Adrenal gland (tissue), 9 donors: ENCODE measurements at regions not wholly inside any gene's neighbourhood (a gene's known extent, or its start where the extent isn't known, plus 50 kb on each side); places are given as distances from the start of the nearest gene placed in this dataset.

Source experiments
- DNase-seq, 7 donors: peaks; one replicate each; pipeline ENCODE4 v3.0.0-alpha.2; 2019 to 2020
- H3K27ac ChIP-seq, 5 donors: fragments of 200-600 bp; sonication (generic) in 4 of 5; 1 replicate in 3 of 5; 2 replicates in 2 of 5; pipeline versions ENCODE4 v1.5.1 to v1.8.0; 2016 to 2020; ENCODE audit warnings: mild to moderate bottlenecking in 1 of 5
- H3K27me3 ChIP-seq: fragments of 200-600 bp; 2 replicates; pipeline ENCODE4 v1.8.0; 2021
- H3K36me3 ChIP-seq, 2 donors: fragments of 200-600 bp; replicated peaks in 1 of 2; 1 replicate in 1 of 2; 2 replicates in 1 of 2; pipeline versions ENCODE4 v1.5.1 to v1.8.0; 2018 to 2022
- H3K4me1 ChIP-seq, 2 donors: fragments of 200-600 bp; replicated peaks in 1 of 2; 1 replicate in 1 of 2; 2 replicates in 1 of 2; pipeline versions ENCODE4 v1.5.1 to v1.8.0; 2018 to 2021
- H3K4me3 ChIP-seq, 4 donors: fragments of 200-600 bp; sonication (generic) in 3 of 4; one replicate each; pipeline ENCODE4 v1.5.1; 2016 to 2018
- H3K9me3 ChIP-seq, 3 donors: fragments of 200-600 bp; sonication (generic) in 1 of 3; replicated peaks in 1 of 3; 1 replicate in 2 of 3; 2 replicates in 1 of 3; pipeline versions ENCODE4 v1.5.1 to v1.8.0; 2016 to 2021
- POLR2A ChIP-seq, 2 donors: fragments of 450-650 bp; IDR thresholded peaks; one replicate each; pipeline ENCODE4 v1.6.1; 2017; ENCODE audit warnings: antibody characterized with exemption in 2 of 2, mild to moderate bottlenecking in 2 of 2, moderate library complexity in 1 of 2
- WGBS, 4 donors: extraction: QIAGEN DNeasy Blood & Tissue Kit in 2 of 4; methylation state at CpG; one replicate each; pipeline versions ENCODE4 v1.1.5 to v1.1.7; 2013 to 2017; 5-methylcytosine and 5-hydroxymethylcytosine counted together
- intact Hi-C, 2 donors: fragments of 100-400 bp; cut with DNase I; formaldehyde crosslinking; loops; one replicate each; pipeline versions ENCODE4 v1.14.1 to v1.15.0; 2022 to 2023
- TF ChIP-seq, protein P1 (sequence below), 6 experiments: fragments of 450-650 bp in 4 of 6; fragments of 200-600 bp in 2 of 6; sonication (generic) in 1 of 6; IDR thresholded peaks; 1 replicate in 5 of 6; 2 replicates in 1 of 6; pipeline versions ENCODE4 v1.5.1 to v1.8.0; 2016 to 2021; ENCODE audit warnings: antibody characterized with exemption in 6 of 6, mild to moderate bottlenecking in 2 of 6, moderate library complexity in 1 of 6
- donor health status: healthy with polysubstance abuse.
- donor health status: Bipolar disorder and iron deficiency.
- donor health status: DM: yes; HTN: yes; CAD: no.
- donor health status: DM: no; HTN: no; CAD: no.
- donor health status: DM: no; HTN: no; CAD: no.

DNA sequence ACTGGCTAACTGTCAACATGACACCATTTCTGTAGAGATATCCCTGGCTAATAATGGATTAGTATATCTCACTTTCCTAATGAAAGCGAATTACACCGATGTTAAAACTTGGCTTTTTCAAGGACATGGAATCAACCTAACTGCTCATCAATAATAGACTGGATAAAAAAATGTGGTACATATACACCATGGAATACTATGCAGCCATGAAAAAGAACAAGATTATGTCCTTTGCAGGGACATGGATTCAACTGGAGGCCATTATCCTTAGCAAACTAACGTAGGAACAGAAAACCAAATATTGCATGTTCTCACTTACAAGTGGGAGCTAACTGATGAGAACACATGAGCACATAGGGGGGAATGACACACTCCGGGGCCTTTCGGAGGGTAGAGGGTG, 62.6 kb downstream of the ZIC1 start:
- H3K36me3 ChIP-seq = no peaks in the 10 kb centered on the region
- H3K4me3 ChIP-seq = no peak overlapping the region
- no peak for TF ChIP-seq POLR2A (IDR thresholded peaks at IDR 0.05)
- TF ChIP-seq, protein P1, sequence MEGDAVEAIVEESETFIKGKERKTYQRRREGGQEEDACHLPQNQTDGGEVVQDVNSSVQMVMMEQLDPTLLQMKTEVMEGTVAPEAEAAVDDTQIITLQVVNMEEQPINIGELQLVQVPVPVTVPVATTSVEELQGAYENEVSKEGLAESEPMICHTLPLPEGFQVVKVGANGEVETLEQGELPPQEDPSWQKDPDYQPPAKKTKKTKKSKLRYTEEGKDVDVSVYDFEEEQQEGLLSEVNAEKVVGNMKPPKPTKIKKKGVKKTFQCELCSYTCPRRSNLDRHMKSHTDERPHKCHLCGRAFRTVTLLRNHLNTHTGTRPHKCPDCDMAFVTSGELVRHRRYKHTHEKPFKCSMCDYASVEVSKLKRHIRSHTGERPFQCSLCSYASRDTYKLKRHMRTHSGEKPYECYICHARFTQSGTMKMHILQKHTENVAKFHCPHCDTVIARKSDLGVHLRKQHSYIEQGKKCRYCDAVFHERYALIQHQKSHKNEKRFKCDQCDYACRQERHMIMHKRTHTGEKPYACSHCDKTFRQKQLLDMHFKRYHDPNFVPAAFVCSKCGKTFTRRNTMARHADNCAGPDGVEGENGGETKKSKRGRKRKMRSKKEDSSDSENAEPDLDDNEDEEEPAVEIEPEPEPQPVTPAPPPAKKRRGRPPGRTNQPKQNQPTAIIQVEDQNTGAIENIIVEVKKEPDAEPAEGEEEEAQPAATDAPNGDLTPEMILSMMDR (IDR thresholded peaks at IDR 0.05) = no peak
- no peak overlapping the region for H3K27ac ChIP-seq
- H3K27me3 ChIP-seq = no peaks in the 10 kb centered on the region
- 80 to 90% (median 81%) methylated on average over 5 of the region's 5 CpGs for WGBS, 4 donors
- no peaks in the 10 kb centered on the region for H3K9me3 ChIP-seq
- no peak for DNase-seq
- no peaks in the 10 kb centered on the region for H3K4me1 ChIP-seq
- intact Hi-C loops = no loop called here

DNA sequence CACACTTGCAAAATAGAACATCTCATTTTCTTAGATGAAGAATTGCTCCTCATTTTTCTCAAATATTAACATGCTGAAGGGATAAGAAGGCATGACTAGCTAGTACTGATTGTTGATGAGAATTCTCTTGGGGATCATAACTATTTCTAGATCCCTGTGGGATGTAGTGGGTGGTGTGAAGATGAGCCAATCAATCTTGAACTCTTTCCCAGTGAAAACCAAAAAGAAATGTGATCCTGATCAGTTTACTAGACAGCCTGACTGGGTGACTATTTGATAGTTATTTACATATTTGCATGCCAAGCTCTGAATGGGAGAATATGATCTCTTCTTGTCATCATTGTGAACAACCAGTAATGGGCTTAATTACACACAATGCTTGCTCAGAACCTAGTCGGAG, 63.7 kb downstream of the ZIC1 start:
- Histone ChIP-seq H3K27ac (no peak overlapping the region), H3K4me3 (no peak overlapping the region), H3K9me3 (no peaks in the 10 kb centered on the region), H3K36me3 (no peaks in the 10 kb centered on the region), H3K27me3 (no peaks in the 10 kb centered on the region), H3K4me1 (no peaks in the 10 kb centered on the region)
- 73 to 92% (median 83%) methylated on average over 1 of the region's 1 CpG for WGBS, 4 donors
- no peak for TF ChIP-seq POLR2A (IDR thresholded peaks at IDR 0.05)
- no peak for DNase-seq
- intact Hi-C loops = no loop called here

DNA sequence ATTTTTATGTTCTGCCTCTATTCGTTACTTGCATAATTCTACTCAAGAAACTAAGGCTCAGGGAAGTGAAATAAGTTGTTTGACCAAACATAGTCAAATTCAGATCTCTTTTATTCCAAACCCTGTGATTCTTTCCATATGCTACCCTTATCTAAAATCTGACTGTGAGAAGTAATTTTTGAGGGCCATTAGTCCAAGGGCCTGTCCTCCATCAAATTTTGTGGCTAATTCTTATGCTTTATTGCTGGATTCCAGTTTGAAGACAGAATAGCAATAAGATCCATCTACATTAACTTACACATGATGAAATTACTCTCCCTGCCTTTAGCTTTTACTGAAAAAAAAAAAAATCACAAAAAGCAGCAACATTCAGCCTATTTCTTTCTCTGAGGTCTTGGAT, 74.0 kb downstream of the ZIC1 start:
- Histone ChIP-seq H3K4me1 (no peaks in the 10 kb centered on the region), H3K27me3 (no peaks in the 10 kb centered on the region), H3K27ac (no peak overlapping the region), H3K4me3 (no peak overlapping the region), H3K36me3 (no peaks in the 10 kb centered on the region), H3K9me3 (no peaks in the 10 kb centered on the region)
- intact Hi-C loops = no loop called here
- DNase-seq = no peak
- no peak for TF ChIP-seq POLR2A (IDR thresholded peaks at IDR 0.05)
- TF ChIP-seq, protein P1 (IDR thresholded peaks at IDR 0.05) = no peak
- WGBS, 4 donors = 68 to 87% (median 74%) methylated on average over 1 of the region's 1 CpG

DNA sequence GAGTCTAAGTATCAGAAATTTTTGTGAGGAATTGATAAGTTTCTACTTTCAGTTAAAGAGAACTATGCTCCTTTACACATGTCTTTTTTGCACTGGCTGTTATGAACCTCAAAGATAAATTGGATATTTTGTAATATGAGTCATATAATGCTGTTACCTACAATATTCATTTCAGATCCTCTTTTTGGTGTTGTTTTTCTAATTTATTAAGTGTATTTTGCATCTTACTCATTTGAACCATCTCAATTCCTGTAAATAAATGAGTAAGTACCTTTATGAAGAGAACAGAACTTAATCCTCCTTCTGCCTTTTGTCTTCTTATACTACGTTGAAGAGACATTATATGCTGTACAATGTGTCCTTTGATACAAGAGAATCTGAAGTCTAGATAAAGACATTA, 74.4 kb downstream of the ZIC1 start:
- intact Hi-C loops = no loop called here
- no peak overlapping the region for H3K4me3 ChIP-seq
- no peaks in the 10 kb centered on the region for H3K4me1 ChIP-seq
- H3K9me3 ChIP-seq = no peaks in the 10 kb centered on the region
- TF ChIP-seq, protein P1 (IDR thresholded peaks at IDR 0.05) = no peak
- TF ChIP-seq POLR2A (IDR thresholded peaks at IDR 0.05) = no peak
- 69 to 87% (median 70%) methylated on average over 1 of the region's 1 CpG for WGBS, 4 donors
- no peaks in the 10 kb centered on the region for H3K36me3 ChIP-seq
- no peak for DNase-seq
- H3K27ac ChIP-seq = no peak overlapping the region
- no peaks in the 10 kb centered on the region for H3K27me3 ChIP-seq

DNA sequence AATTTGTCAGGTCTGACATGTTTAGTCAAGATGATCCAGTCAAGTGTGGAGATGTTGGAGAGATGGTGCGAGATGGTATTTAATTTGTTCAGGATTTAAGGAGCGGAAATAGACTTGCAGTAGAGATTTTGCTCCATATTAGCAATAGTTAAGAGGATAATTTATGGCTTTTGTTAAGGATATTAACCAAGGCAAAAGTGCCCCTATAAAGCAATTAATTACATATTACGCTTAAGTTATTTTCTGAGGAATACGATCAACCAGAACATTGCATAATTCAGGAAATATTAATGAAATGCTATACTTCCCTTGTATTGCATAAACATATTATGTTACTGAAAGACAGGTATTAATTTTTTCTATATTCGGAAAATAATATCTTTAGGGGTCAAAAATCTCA, 83.9 kb downstream of the ZIC1 start:
- WGBS, 4 donors = 82 to 88% (median 87%) methylated on average over 5 of the region's 5 CpGs
- TF ChIP-seq POLR2A (IDR thresholded peaks at IDR 0.05) = no peak
- TF ChIP-seq, protein P1 (IDR thresholded peaks at IDR 0.05) = no peak
- DNase-seq = no peak
- Histone ChIP-seq H3K36me3 (no peaks in the 10 kb centered on the region), H3K9me3 (no peaks in the 10 kb centered on the region), H3K4me1 (no peaks in the 10 kb centered on the region), H3K27me3 (no peaks in the 10 kb centered on the region), H3K27ac (no peak overlapping the region), H3K4me3 (no peak overlapping the region)
- intact Hi-C loops = no loop called here
